HG02840 (cell line): ENCODE measurements at regions not wholly inside any gene's neighbourhood (a gene's known extent, or its start where the extent isn't known, plus 50 kb on each side); places are given as distances from the start of the nearest gene placed in this dataset.
"Not testable (repeated sequence)": the region's sequence is repeated elsewhere in the genome, so short reads cannot be mapped to it uniquely, and the experiment has no call there.

Experiments
- ATAC-seq: cut with Tn5 transposase; IDR thresholded peaks from one replicate; pipeline ENCODE4 v1.9.1; 2021; ENCODE audit warnings: mild to moderate bottlenecking, moderate library complexity, moderate number of reproducible peaks; ENCODE audit not compliant: unreplicated experiment, low FRiP score

- no peak for ATAC-seq
Measured at GRCh38 chr6:12602951-12603672, 113.5 kb upstream of the PHACTR1 start.

DNA sequence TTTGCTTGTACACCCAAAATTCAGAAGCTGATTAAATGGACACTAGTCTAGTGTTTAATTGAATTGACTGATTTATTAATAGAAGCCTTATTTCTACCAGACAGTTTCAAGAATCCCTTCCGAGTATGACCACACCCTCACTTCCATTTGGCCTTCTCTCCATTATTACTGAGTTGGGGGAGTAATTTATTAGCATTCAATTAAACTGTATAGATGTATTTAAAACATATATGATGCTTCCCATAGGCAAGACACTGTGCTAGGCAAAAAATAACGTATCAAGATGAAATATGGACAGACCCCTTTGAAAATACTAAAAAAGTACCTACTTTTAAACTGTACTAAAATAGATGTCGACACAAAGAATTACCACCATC lies 112.9 kb upstream of the PHACTR1 start:
- ATAC-seq: no peak

DNA sequence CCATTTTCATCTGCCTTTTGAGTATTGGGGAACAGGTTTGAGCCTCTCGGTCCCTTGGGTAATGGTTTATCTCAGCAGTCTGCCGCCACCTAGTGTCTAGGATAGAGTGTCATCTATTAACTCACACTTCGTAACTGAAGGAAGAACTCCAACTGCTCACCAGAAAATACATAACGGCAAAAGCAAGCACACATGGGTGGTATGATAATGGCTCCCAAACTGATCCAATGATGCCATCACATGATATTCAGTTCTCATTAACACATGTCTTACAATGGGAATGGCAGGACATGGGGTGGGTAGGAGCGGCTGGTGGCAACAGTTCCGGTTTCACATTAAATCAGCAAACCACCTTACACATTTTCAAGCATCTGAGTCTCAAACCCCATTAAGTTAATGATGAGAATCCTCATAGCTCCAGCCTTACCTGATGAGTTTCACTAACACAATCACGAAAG lies 110.7 kb upstream of the PHACTR1 start:
- ATAC-seq: no peak

DNA sequence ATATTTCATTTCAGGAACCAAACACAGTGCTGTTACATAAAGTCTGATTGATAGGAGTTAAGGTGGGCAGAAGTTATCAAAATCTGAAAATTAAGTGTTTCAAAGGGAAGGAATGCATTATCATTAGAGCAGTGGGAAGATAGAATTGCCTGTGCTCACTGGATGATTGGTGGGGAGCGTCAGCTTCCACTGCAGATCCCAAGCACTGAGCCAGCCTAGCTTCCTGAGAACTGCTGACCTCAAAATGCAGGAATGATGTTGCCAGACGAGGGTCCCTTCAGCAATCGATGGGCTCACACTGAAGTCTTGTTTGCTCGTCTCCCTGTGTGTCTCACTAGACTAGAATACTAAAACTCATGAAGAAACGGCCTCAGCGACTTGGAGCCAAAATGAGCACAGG lies 110.0 kb upstream of the PHACTR1 start:
- ATAC-seq: no peak

DNA sequence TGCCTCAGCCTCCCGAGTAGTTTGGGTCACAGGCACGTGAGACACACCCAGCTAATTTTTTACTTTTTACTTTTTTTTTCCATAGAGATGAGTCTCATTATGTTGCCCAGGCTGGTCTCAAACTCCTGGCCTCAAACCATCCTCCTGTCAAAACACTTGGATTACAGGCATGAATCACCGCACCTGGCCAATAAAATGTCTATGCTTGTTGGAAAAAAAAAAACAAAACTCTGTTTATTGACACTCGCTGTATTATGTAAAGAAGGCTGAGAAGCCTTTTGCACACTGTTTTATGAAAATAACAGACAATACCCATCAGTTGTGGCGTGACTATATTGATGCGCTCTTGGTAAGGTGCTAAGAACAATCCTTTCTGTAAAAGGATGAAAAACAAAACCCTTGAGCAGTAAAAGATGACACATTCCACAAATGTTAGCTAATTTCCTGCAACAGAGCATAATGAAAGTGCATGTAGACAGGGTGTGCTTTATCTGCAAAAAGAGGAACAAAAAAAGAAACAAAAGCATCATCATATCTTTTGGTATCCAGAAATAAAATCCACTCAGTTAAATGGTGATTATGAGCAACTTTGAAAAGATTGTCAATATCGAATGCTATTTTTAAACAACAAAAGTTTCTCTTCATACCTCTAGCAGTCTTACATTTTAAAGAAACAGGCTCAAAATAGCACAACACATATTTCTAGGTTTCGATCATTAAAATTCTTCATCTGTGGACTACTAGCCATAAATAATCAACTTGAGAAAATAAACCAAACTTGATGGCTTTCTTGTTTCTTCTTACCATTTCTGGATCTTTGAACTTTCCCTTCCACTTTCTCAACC lies 108.3 kb upstream of the PHACTR1 start:
- ATAC-seq: peak; percentile 61

GRCh38 chr6:12608874-12609273 lies 107.7 kb upstream of the PHACTR1 start:
- ATAC-seq: no peak

DNA sequence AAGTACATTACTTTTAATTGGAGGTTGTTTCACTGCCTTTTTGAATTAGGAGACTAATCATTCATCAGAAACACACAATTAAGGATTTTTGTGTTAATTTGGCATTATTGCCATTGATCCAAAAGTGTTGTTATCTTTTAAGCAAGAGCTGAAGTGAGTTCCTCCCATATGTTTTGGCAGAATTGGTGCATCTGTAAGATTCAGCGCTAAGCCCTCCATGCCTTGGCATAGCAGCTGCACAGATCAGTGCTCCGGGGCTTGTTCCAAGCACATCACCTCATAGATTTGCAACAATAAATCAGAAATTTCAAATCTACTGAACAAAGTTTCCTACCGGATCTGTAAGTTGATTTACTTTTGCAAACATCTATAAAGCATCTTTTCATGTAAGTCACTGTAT lies 106.8 kb upstream of the PHACTR1 start:
- no peak for ATAC-seq

GRCh38 chr6:12610862-12611261 lies 105.7 kb upstream of the PHACTR1 start:
- ATAC-seq: no peak

DNA sequence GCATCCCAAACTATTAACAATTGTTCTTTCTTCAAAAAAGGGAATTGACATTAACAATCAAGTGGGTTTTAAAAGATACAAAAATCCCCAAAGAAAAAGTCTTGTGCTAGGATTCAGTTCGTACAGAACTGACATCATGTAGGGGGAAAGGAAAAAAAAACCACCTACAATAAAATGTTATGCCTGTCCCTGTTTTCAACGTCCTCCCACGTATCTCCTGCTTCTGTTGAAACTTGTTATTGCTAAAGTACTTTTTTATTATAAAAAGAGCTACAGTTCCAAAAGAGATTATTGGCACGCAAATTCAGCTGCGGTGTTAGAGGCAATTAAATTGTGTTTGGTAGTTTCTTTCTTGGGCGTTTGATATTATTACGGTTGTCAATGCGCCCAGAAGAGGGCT lies 102.8 kb upstream of the PHACTR1 start:
- no peak for ATAC-seq

DNA sequence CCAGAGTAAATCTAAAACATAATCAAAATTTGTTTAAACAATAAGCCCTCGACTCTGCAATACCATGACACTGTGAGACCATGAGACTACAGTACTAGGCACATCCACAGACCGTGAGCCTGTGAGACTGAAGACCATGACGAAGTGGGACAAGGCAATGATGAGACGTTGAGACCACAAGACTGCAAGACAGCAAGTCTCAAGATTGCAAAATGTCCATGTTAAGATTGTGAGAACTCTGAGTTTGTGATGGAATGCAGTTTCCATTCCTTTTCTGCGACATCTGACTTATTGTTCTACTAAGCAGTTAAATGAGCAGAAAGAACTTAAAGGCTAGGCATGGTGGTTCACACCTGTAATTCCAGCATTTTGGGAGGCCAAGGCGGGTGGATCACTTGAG lies 102.1 kb upstream of the PHACTR1 start:
- no peak for ATAC-seq

DNA sequence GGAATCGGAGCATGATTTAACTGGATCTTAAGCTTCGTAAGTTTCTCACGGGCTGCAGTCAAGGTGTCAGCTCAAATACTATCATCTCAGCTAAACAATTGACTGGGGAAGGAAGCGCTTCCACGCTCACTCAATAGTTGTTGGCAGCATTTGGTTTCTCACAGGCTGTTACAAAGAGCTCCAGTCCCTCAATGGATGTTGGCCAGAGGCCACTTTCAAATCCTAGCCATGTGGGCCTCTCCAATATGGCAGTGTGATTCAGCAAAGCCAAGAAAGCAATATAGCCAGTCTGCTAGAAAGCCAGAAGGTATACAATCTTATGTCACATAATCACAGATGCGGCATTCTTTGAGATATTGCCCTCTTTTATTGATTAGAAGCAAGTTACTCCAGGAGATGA lies 98.3 kb upstream of the PHACTR1 start:
- no peak for ATAC-seq

GRCh38 chr6:12621754-12622153 lies 94.8 kb upstream of the PHACTR1 start:
- ATAC-seq: no peak

GRCh38 chr6:12622566-12622965 lies 94.0 kb upstream of the PHACTR1 start:
- no peak for ATAC-seq

DNA sequence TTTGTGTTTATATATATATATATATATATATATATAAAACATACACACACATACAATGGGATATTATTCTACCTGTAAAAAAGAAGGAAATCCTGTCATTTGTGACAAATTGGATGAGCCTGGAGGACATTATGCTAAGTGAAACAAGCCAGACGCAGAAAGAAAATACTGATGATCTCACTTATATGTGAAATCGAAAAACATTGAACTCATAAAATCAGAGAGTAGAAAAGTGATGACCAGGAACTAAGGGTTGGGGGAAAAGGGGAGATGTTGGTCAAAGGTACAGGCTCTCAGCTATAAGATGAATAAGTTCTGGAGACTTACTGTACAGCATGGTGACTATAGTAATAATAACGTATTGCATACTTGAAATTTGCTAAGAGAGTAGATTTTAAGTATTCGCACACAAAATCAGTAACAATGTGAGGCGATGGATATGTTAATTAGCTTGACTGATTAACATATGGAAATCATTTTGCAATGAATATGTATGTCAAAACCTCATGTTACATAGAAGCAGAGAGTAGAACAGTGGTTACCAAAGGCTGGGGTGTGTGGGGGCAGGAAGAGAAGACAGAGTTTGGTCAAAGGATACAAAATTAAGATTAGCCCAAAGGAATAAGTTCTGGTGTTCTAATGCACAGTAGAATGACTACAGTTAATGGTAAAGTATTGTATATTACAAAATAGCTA lies 92.3 kb upstream of the PHACTR1 start:
- no peak for ATAC-seq

- ATAC-seq: no peak
Measured at GRCh38 chr6:12627053-12627452, 89.5 kb upstream of the PHACTR1 start.

GRCh38 chr6:12628327-12628726 lies 88.2 kb upstream of the PHACTR1 start:
- ATAC-seq: no peak

- not testable (repeated sequence) for ATAC-seq
Measured at GRCh38 chr6:12633746-12634145, 82.8 kb upstream of the PHACTR1 start.

DNA sequence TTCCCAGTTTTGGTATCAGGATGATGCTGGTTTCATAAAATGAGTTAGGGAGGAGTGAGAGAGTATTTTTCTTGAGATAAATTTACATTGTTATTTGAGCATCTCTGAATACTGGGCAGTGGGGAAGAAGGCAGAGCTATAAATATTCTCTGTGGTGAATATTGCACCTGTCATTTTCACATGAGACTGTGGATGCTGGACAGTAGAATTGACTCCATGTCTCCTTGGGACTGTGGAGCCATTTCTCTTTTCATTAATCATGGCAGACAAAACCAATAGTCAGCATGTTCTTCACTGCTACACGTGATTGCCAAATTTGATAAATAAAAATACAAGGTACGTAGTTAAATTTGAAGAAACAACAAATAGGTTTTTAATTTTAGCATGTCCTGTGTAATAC lies 81.2 kb upstream of the PHACTR1 start:
- ATAC-seq: no peak

DNA sequence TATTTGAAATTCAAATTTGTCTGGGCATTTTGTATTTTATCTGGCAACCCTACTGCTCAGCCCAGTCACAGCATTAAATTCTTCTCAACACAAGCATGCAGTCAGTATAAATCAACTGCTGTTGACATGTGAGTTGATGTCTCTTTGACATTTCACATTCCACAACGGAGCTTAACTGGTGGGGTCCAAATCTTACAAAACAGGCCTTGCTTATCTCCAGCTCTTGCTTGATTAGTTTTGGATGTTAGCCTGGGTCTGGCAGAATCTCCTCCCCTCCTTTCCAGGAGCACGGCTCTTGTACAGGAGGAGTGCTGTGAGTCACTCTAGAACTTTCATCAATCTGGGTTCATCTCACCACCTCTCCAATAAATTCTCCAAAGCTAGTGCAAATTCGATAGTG lies 80.8 kb upstream of the PHACTR1 start:
- ATAC-seq: no peak

GRCh38 chr6:12636336-12636735 lies 80.2 kb upstream of the PHACTR1 start:
- ATAC-seq: no peak

- no peak for ATAC-seq
Measured at GRCh38 chr6:12637960-12638641, 78.5 kb upstream of the PHACTR1 start.
